HG03521 (cell line): ENCODE measurements at regions not wholly inside any gene's neighbourhood (a gene's known extent, or its start where the extent isn't known, plus 50 kb on each side); places are given as distances from the start of the nearest gene placed in this dataset.
"Not testable (repeated sequence)": the region's sequence is repeated elsewhere in the genome, so short reads cannot be mapped to it uniquely, and the experiment has no call there.

Source experiments
- ATAC-seq: cut with Tn5 transposase; IDR thresholded peaks from one replicate; pipeline ENCODE4 v1.9.1; 2021; ENCODE audit warnings: mild to moderate bottlenecking, moderate library complexity; ENCODE audit not compliant: unreplicated experiment

- ATAC-seq: no peak
Measured at GRCh38 chr4:72945719-72946336, 123.7 kb downstream of the COX18 start.

GRCh38 chr4:72942565-72942964 is 127.0 kb downstream of the COX18 start:
- no peak for ATAC-seq

GRCh38 chr4:72938516-72938915 is 131.0 kb downstream of the COX18 start:
- ATAC-seq: no peak

DNA sequence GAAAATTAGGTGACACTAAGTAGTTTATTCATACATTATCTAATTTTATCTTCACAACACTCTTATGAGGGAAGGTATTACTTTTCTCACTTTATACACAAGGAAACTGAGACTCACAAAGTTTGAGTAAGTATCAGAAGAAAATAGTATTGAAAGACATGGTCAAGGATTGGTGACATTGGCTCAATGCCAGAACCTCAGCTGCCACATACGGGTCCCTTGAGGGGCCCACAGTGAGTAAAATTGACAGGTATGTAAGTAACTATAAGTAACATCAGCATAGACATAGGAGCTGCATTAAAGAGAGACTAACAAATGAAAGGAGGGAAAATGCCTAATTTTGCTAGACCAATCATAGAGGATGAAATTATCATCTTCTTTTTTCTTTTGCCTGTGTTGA is 134.1 kb downstream of the COX18 start:
- ATAC-seq: no peak

GRCh38 chr4:72933029-72933428 is 136.5 kb downstream of the COX18 start:
- ATAC-seq: no peak

- ATAC-seq: no peak
Measured at GRCh38 chr4:72931346-72931745, 138.2 kb downstream of the COX18 start.

- ATAC-seq: not testable (repeated sequence)
Measured at GRCh38 chr4:72929596-72930274, 139.8 kb downstream of the COX18 start.

- no peak for ATAC-seq
Measured at GRCh38 chr4:72924814-72925213, 144.7 kb downstream of the COX18 start.

DNA sequence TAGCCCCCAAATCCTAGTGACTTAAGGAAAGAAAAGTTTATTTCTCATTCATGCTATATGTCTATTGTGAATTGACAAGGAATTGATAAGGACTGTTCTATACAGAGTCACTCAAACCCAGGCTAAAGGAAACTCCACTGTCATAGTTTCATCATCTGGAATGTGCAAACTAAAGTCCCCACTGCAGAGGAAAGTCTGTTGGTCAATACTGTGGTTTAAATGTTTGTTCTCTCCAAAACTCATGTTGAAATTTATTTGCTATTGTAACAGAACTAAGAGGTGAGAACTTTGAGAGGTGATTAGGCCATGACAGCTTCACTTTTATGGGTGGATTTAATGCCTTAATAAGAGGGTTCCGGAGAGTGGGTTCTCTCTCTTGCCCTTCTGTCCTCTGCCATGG is 149.6 kb downstream of the COX18 start:
- no peak for ATAC-seq

- ATAC-seq: no peak
Measured at GRCh38 chr4:72919464-72919863, 150.1 kb downstream of the COX18 start.

DNA sequence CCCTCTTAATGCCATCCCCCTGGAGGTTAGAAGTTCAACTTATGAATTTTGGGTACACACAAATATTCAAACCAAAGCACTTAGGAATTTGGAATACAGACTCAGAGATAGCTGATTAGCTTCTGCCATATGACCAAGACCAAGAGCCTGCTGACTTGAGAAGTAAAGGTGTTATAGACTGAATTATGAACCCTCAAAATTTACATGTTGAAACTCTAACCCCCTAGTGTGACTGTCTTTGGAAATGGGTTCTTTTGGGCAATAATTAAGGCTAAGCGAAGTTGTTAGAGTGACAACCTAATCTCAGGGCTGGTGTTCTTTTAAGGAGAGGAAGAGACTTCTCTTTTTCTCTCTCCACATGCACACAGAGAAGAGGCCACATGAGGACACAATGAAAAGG is 151.2 kb downstream of the COX18 start:
- no peak for ATAC-seq

GRCh38 chr4:72911316-72911715 is 158.2 kb downstream of the COX18 start:
- ATAC-seq: no peak

DNA sequence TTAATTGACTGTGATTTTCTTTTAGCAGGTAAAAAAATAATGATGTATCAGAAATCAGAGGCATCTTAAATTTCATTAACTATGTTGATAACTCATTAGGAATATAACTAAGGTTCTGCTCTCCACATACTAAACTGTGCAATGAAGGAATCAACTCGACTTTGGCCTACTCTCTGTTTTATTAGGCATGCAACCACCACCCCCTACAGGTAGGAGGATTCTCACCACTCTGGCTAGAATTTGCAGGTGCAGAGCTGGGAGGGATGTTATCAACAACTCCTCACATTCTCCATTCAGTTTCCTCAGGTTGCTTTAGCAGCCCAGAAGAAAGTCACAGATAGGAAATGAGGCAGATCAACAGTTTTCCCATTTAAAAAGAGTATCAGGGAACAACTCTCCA is 160.1 kb downstream of the COX18 start:
- no peak for ATAC-seq

DNA sequence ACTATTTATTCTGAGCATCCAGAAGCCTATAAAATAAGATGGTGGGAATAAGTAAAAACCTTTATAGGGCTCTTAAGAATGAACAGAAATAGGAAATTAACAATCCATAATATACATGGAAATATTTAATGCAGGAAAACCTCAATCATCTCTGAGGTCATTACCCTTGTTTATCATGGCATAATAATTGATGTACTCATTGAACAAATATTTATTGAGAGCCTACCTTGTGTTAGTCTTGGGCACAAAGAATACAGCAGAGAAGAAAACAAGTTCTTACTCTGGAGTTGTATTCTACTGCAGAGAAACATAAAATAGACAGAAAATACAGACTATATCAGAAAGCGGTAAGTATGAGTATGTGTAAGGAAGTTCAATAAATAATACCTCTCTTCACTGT is 167.2 kb downstream of the COX18 start:
- ATAC-seq: no peak

DNA sequence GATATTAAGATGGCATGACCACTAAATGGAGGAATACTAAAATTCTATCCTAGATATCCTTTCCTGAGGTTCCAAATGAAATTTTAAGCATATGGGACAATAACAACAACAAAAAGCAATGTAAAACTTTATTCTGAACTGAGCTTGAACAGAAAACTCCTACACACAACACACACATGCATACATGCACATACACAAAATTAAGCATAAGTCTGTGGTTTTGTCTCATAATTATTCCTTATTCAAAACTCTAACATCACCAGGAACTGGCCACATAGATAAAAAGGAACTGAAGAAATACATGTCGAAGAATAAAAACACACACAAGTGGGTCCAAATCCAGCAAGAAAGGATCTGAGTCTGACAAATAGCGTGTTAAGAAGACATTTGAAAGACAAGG is 168.0 kb downstream of the COX18 start:
- ATAC-seq: no peak

DNA sequence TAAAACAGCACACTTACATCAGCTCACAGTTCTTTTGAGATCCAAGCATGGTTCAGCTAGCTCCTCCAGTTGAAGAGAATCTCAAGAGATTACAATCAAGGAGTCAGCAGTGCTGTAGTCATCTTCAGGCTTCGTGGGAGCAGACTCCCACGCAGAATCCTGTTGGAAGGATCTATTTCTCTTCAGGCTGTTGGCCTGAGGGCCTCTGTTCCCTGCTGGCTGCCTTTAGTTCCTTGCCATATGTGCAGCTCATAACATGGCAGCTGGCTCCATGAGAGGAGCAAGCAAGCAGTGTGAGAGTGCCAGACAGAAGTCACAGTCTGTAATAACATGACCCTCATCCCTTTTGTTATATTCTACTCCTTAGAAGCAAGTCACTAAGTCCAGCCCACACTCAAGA is 168.6 kb downstream of the COX18 start:
- no peak for ATAC-seq

DNA sequence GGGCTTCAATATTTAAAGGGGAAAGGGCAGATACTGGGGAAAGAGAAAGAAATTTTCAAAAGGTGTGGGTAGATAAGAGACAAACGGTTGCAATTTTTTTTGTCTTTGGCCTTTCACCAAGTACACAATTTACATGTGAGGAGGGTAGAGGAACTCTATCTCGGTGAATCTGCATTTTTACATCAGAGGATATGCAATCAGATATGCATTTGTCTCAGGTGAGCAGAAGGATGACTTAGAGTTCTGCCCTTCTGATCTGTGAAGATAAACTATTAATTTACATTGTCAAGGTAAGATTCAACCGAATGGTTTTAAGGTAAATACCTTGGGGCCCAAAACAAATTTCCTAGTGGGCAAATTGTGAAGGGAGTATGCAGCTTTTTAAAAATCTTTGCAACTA is 169.9 kb downstream of the COX18 start:
- no peak for ATAC-seq

GRCh38 chr4:72899214-72899613 is 170.3 kb downstream of the COX18 start:
- ATAC-seq: no peak

DNA sequence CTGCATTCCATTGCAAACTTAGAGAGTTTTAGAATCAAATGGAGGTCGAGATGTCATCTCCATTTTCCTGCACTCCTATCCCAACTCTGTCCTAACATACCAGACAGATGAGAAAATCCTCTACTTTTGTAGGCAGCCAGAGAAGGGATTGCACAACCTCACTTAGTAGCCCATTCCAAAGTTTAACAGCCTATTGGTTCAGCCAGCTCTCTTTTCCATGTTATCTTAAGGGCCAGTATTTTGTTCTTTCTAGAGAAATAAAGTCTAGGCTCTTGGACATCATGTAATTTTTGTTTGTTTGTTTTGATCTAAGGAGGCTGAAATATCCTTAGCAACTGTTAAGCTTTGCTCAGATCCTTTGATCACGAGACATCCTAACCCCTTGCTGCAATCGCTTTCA is 173.0 kb downstream of the COX18 start:
- no peak for ATAC-seq

GRCh38 chr4:72895408-72895807 is 174.1 kb downstream of the COX18 start:
- no peak for ATAC-seq

GRCh38 chr4:72893354-72894066 is 176.0 kb downstream of the COX18 start:
- ATAC-seq: no peak

GRCh38 chr4:72888331-72888730 is 181.2 kb downstream of the COX18 start:
- no peak for ATAC-seq
